ENCODE measurements at regions not wholly inside any gene's neighbourhood (a gene's known extent, or its start where the extent isn't known, plus 50 kb on each side); places are given as distances from the start of the nearest gene placed in this dataset.

GRCh38 chr3:194249323-194250097, 101.6 kb downstream of the CPN2 start:
- DNase-seq: no peak
- Histone ChIP-seq H3K4me1 (ENCODE audit: control insufficient read depth in 1 of 2, insufficient read depth in 2 of 2, low read length in 2 of 2) (peaks cover 6 to 9% of the 10 kb centered on the region in 2 donors), H3K9me3 (replicated peaks in 1 of 2; ENCODE audit: control insufficient read depth in 1 of 2, insufficient read depth in 1 of 2, low read length in 2 of 2) (no peaks in the 10 kb centered on the region), H3K27me3 (ENCODE audit: control insufficient read depth in 2 of 2, insufficient read depth in 2 of 2, low read length in 2 of 2) (peaks cover 0 to 2% of the 10 kb centered on the region in 2 donors), H3K4me2 (replicated peaks; ENCODE audit: extremely low read depth, low read length, poor library complexity, severe bottlenecking) (no peak overlapping the region), H3K4me3 (replicated peaks in 1 of 3; ENCODE audit: low read depth in 2 of 3, low read length in 3 of 3) (no peak overlapping the region), H3K9ac (ENCODE audit: insufficient read depth, low read length, poor library complexity, severe bottlenecking) (no peak overlapping the region), H3K36me3 (replicated peaks in 1 of 2; ENCODE audit: control insufficient read depth in 1 of 2, insufficient read depth in 2 of 2, low read length in 2 of 2) (no peaks in the 10 kb centered on the region), H3K79me2 (ENCODE audit: insufficient read depth, low read length) (no peaks in the 10 kb centered on the region), H3K27ac (ENCODE audit: low read depth in 1 of 2, low read length in 2 of 2) (no peak overlapping the region), H4K20me1 (ENCODE audit: insufficient read depth, low read length) (no peaks in the 10 kb centered on the region), H2AFZ (ENCODE audit: insufficient read depth, low read depth, low read length, poor library complexity, severe bottlenecking) (no peak overlapping the region)
- Mint-ChIP-seq H3K9me3 (peaks cover 0 to 6% (median 0%) of the 10 kb centered on the region in 7 donors), H3K27ac (no peak overlapping the region), H3K4me1 (peaks cover 19% of the 10 kb centered on the region), H3K36me3 (no peaks in the 10 kb centered on the region), H3K27me3 (ENCODE audit: low read depth in 3 of 3) (peaks cover 15 to 27% (median 25%) of the 10 kb centered on the region in 3 donors), H3K4me3 (no peak overlapping the region)
- intact Hi-C loops (cut with micrococcal nuclease): no loop called here
- WGBS (ENCODE audit: insufficient coverage): 26% methylated on average over 8 of the region's 13 CpGs
- TF ChIP-seq CTCF (IDR thresholded peaks at IDR 0.05): no peak

- H3K9me3 ChIP-seq (replicated peaks in 1 of 2; ENCODE audit: control insufficient read depth in 1 of 2, insufficient read depth in 1 of 2, low read length in 2 of 2): no peaks in the 10 kb centered on the region
- H3K79me2 ChIP-seq (ENCODE audit: insufficient read depth, low read length): no peaks in the 10 kb centered on the region
- H3K27me3 Mint-ChIP-seq (ENCODE audit: low read depth in 3 of 3): peaks cover 15 to 27% (median 25%) of the 10 kb centered on the region in 3 donors
- H3K4me1 ChIP-seq (ENCODE audit: control insufficient read depth in 1 of 2, insufficient read depth in 2 of 2, low read length in 2 of 2): peaks cover 9 to 13% of the 10 kb centered on the region in 2 donors
- peaks cover 0 to 6% (median 0%) of the 10 kb centered on the region in 7 donors for H3K9me3 Mint-ChIP-seq
- WGBS (ENCODE audit: insufficient coverage): 51% methylated on average over 12 of the region's 20 CpGs
- H3K4me3 Mint-ChIP-seq: peak overlapping the region in 1 of 2 donors; percentile 12
- no peak overlapping the region for H3K9ac ChIP-seq (ENCODE audit: insufficient read depth, low read length, poor library complexity, severe bottlenecking)
- no peak overlapping the region for H2AFZ ChIP-seq (ENCODE audit: insufficient read depth, low read depth, low read length, poor library complexity, severe bottlenecking)
- H3K27ac ChIP-seq (ENCODE audit: low read depth in 1 of 2, low read length in 2 of 2): no peak overlapping the region
- no peak for DNase-seq
- TF ChIP-seq CTCF (IDR thresholded peaks at IDR 0.05): no peak
- no peaks in the 10 kb centered on the region for H3K36me3 ChIP-seq (replicated peaks in 1 of 2; ENCODE audit: control insufficient read depth in 1 of 2, insufficient read depth in 2 of 2, low read length in 2 of 2)
- H3K27ac Mint-ChIP-seq: no peak overlapping the region
- intact Hi-C loops (cut with micrococcal nuclease): no loop called here
- H3K36me3 Mint-ChIP-seq: no peaks in the 10 kb centered on the region
- peaks cover 0 to 2% of the 10 kb centered on the region in 2 donors for H3K27me3 ChIP-seq (ENCODE audit: control insufficient read depth in 2 of 2, insufficient read depth in 2 of 2, low read length in 2 of 2)
- no peak overlapping the region for H3K4me3 ChIP-seq (replicated peaks in 1 of 3; ENCODE audit: low read depth in 2 of 3, low read length in 3 of 3)
- H3K4me2 ChIP-seq (replicated peaks; ENCODE audit: extremely low read depth, low read length, poor library complexity, severe bottlenecking): no peak overlapping the region
- H3K4me1 Mint-ChIP-seq: peaks cover 25% of the 10 kb centered on the region
- H4K20me1 ChIP-seq (ENCODE audit: insufficient read depth, low read length): no peaks in the 10 kb centered on the region
Measured at GRCh38 chr3:194250098-194251002, 100.8 kb downstream of the CPN2 start.
